Embryonic facial prominence (tissue), 1 donor: ENCODE measurements at regions not wholly inside any gene's neighbourhood (a gene's known extent, or its start where the extent isn't known, plus 50 kb on each side); places are given as distances from the start of the nearest gene placed in this dataset.

Experiments
- DNase-seq: peaks from one replicate; pipeline ENCODE4 v3.0.0-alpha.2; 2016; ENCODE audit errors: extremely low spot score

DNA sequence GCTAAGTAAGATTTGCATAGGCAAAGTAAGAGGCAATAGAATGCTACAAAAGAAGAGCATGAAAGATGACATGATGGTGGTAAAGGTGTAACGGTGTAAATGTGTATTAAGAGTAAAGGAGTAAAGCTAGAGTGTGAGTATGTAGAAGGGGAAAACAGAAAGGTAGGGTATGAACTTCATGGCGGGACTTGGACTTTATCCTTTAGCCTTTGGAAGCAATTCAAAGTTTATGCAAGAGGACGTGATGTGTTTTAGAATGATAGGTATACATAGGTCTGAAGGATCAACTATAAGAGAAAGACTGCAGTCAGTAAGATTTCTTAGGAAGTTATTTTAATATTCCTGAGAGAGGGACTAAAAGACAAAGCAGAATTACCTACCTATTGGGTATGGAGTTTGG lies 358.0 kb upstream of the FAT3 start:
- no peak for DNase-seq

DNA sequence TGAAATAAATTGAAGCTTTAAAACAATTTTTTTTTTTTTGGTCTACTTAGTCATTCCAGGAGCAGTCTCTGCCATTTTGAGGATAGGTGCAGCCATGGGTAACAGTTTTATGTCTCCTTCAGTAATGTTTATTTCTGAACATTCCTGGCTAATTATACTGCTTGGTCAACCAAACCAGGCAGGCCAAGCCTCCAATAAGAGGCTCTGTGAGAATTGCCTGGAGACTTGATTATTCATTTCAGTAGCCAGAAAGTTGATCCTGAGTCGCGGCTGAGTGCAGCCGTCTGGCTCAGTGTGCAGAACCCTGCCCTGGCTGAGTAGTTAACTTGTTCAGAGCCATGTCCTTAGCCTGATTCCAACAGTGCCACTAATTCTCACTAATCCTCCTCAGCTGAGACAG lies 364.0 kb upstream of the FAT3 start:
- no peak for DNase-seq

DNA sequence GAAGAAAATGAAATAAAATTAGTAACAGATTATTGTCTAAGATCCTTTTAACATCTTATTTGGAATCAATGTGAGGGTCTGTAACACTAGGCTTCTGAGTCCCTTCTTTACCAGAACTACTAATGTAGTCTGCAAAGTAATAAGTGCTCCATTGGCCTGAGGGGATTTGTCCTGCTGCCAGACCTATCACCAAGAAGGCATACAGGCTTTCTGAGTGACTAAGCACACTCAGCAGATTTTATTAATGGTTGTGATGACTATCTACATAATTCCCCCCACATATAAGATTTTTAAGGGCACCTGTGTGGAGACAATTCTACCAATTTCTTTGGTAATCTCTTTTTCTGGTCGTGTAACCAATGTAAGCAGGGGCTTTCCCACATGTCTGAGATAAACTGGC lies 365.0 kb upstream of the FAT3 start:
- DNase-seq = no peak

DNA sequence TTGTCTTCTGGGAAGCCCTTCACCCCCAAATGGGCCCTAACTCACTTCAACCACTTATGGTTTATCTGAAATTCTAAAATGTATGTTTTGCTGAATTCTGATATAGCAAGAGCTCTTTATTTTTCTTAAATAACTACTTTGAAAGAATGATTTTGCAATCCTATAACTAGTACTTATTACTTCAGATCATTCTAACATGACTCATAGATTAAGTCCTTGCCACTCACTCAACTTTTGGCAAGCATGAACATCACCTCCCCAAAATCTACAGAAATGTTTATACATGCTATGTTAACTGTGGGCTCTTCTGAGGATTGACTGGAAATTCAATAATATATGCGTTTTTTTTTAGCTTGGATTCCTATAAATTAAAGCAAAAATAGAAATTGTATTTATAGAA lies 367.4 kb upstream of the FAT3 start:
- no peak for DNase-seq

DNA sequence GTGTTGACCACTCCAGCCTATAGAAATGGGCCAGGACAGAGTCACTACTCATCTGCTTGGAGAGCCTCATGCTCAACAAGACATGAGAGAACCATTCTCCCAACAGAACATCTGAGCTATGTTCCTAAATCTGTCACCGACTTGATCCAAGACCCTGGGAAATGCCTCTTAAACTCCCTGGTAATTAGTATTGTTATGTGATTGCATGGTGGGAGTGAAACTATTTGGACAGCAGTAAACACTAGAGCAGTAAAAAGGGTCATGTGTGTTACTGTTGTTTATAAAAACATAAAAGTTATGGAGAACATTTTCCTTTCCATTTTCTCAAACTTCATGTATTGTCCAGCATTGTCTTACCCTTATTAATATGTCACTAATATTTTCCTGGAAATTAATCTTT lies 369.8 kb upstream of the FAT3 start:
- DNase-seq = no peak

DNA sequence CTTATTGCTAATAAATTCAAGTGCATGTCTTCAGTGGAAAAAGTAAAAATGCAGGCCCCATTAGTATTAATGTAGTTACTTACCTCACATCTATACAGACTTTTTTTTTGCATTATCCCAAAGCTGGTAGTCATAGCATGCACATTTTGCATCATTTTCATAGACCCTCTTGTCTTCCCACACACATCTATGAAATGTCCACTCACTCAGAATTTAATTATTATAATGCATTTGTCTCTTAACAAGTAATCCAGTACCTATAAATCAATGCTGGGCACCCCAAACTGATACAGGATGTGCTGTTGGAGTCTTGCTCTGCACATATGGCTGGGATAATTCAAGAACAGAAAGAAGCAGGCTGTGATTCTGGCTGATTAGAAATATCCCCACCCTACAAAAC lies 370.4 kb upstream of the FAT3 start:
- DNase-seq = no peak

DNA sequence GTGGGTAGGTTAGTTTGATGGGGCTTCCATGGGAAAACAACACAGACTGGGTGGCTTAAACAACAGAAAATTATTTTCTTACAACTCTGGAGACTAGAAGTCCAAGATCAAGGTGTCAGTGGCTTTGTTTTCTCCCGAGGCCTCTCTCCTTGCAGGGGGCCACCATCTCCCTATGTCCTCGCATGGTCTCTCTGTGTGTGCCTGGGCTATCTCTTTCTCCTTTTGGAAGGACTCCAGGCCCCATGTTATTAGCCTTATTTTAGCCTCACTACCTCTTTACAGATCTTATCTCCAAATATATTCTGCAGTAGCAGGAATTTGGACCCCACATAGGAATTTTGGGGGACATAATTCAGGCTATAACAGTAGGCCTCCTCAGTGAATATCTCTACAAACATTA lies 372.7 kb upstream of the FAT3 start:
- no peak for DNase-seq

DNA sequence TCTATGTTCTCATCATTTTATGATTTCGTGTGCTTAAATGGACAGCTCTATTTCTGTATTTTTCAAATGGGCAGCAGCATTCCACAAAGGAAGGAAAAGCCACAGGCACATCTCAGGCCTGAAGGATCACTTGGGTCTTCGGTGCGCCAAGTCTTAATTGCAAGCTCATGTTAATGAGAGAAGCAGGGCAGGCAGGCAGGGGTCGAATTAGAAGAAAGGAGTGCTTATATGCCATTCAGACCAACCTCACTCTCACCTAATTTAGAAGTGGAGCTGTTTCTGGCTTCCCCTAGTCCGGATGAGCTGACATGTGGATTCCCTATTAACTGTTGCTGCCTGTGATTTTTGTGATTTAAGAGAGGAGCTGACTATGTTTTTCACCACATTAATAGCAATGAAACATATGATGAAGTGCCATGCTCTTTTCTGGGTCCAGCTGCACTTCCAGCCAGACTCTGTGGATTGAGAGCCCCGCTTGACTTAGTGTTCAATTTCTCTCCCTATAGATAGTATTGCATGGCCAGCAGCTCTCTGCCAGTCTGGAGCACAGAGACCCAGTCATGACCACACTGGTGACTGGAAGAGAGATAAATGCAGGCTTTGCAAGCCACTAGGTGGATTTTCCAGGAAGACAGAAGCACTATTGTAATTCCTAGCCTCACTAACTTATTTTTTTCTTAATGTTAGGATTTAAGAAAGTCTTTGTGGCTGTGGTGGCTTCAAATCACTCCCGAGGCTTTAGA lies 373.9 kb upstream of the FAT3 start:
- DNase-seq = no peak

DNA sequence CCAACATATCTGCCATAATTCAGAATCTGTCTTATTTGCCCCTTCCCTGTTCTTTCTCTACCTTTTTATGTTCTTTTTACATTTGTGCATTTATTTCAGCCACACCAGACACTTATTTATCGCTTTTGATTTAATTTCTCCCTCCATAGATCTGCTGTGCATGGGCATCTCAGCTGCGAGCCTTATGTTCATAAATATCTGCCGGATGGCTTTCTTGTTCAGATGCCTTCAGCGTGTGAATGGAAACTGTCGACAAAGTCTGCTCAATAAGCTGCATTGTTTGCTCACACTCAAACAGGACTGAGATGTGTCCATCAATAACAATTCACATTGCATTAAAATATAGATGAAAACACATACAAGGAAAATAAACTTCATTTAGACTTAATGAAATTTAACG lies 374.6 kb upstream of the FAT3 start:
- DNase-seq = no peak

DNA sequence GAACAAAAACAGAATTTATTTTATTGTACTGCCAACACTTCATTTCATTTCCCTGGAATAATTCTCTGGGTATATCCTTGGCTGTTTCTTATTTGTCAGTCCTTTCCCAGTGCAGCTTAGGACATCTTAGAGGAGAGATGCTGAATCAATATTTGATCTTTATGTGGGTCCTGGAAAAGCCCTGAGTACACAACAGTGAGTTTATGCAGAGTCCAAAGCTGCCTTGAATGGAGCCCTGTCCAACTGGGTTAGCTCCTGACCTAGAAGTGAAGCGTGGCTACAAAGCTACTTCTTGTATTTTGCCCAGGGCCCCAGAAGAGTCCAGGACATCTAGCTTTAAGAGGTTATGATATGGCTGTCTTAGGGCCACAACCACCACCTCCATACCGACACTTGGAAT lies 378.0 kb upstream of the FAT3 start:
- no peak for DNase-seq

DNA sequence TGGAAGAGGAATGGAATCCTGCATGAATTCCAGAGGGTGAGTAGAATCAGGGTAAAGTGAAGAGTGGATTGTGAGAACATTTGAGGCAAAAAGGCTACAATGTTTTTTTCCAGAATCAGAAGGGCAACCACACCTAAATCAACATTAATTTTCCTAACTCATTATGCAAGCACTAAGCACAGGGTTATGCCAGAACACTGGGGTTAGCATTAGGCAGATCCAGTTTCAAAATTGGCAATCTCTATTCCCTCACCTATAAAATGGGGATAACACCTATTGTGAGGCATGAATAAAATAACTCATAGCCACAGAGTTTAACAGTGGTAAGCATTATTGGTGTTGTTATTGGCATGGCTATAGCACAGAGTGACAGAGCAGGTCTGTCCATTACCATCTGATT lies 378.6 kb upstream of the FAT3 start:
- no peak for DNase-seq

DNA sequence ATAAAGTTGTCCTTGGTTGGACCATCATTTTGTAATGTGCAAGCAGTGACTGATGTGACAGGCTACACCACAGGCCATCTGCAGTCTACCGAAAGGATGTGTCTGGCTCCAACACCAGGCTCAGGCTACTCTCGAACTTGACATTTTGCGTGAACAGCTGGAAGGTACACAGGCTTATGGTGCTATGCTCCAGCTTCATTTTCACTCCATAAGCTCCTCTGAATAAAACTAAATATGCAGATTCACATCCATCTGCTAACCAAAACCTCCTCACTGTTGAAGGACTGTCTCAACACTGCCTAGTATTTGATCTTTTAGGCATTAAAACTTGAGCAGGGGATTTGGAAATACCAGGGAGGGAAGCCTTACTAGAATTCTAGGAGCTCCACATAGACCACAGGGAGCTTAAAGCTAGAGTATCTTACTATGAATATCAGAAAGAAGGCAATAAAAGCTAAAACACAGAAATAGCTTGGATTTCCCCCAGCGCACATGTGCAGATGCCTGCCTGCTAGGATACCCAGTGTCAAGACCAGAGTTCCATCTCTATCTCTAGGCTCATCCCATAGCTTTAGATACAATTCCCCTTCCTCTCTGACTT lies 383.9 kb upstream of the FAT3 start:
- DNase-seq = no peak

DNA sequence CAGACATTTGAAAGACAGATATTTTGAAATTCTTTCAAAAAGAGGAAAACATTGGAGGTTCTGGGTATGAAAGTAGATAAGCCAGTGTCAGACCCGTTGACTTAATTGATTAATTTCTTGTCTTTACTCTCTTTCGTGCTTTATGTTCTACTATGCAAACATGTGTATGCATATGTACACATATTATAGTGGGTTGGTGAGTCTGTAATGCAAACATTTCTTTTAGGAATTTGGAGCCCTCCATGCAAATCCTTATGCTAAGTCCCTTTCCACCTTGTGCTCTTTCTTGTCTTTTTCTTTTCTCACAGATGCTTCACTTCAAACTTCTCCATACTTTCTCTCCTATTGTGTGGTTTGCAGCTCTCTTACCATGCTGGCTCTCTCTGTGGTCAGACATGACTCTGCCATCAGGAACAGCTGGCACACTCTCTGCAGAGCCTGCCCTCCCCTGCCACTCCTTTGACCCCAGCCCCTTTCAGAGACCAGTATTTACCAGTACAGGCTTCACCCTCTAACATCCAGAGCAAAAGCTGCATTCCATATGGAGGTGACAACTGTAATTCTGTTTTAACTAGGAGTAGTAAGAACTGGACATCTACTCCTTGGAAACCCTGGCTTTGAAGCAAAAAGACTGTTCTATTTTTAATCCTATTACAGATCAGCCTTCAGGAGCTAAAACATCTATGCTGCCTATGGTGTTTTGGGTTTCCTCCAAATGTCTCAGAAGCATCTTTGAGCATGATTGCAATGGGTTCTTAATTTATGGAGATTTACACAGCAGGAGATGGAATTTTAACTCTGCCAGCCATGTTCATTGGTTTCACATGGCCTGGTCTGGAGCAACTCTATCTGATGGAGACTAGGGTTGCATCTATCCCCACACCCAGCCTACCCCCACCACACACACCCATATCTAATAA lies 386.9 kb upstream of the FAT3 start:
- DNase-seq = no peak

DNA sequence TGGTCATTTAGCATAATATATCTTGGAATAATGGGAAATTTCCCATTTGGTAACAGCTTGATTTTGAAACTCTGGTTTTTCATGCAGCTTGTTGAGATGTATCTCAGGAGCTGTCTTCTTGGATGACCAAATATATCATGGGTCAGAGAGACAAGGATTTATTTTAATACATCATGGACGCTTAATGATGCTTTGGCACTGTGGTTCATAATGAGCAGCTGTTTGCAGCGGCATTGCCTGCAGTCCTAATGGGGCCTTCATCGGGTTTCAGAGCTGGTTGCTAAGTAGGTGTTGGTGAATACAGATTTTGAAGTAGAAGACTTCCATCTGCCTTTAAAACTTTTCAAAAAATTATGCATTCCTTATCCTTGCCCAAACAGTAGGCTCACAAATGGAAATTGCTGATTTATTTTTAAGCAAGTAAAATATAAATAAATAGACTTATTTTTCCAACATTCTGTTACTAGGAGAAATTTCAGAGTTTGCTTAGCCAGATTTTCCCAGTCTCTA lies 389.5 kb upstream of the FAT3 start:
- DNase-seq = no peak

DNA sequence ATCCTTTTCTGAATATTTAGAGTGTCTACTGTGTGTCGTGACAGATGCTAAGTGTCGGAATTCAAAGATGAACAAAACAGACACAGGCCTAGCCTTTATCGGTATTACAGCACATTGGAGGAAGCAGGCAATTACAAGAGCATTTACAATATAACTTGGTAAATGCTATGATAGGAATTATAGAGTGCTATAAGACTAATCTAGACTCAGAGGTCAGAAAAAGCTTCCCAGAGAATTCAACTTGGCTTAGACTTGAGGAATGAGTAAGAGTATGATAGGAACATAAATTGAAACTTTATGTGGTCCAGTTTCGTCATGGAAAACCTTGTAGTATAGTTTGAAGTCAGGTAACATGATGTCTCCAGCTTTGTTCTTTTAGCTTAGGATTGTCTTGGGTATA lies 395.7 kb upstream of the FAT3 start:
- no peak for DNase-seq

DNA sequence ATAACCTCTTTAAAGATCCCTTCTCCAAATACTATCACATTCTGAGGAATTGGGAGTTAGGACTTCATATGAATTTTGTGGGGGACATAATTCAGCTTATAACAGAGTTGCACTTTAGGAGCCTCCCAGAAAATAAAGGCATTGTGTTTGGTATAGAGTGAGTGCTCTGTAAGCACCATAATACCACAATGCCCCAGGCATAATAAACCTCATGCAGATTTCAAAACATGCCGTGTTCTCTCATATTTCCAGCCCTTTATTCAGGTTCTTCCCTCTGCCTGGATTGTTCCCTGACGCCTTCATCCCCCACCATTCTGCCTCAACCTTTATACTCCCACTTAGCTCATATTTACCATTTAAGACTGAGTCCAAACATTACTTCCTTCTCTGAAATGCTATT lies 398.8 kb upstream of the FAT3 start:
- DNase-seq = no peak

DNA sequence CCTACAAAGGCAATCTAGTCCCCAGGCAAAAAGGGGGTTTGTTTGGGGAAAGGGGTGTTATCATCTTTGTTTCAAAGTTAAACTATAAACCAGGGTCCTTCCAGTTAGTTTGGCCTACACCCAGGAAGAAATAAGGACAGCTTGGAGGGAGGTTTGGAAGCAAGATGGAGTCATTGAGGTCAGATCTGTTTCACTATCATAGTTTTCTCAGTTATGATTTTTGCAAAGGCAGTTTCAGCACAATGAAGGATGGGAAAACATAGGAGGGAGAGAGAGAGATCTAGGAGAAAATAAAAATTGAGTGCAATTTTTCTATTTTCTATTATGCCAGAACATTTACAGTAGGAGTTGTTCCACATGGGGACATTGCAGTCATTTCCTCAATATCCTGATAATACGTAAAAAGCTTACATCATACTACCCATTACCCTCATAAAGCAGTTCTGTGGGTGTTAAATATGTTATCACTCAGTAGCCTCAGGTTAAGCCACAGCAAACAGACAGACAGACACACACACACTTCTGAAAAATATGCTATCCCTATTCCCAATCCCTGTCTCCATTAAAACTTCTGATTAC lies 401.3 kb upstream of the FAT3 start:
- no peak for DNase-seq

DNA sequence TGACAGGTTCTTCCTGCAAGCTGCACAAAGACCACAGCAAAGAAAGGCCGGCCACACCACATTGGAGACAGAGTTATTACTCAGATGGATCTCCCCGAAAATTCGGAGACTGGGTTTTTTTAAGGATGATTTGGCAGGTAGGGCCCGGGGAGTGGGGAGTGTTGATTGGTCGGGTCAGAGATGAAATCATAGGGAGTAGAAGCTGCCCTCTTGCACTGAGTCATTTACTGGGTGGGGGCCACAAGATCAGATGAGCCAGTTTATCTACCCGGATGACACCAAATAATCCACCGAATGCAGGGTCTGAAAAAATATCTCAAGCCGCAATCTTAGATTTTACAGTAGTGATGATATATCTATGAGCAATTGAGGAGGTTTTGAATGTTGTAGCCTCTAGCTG lies 401.8 kb upstream of the FAT3 start:
- no peak for DNase-seq

DNA sequence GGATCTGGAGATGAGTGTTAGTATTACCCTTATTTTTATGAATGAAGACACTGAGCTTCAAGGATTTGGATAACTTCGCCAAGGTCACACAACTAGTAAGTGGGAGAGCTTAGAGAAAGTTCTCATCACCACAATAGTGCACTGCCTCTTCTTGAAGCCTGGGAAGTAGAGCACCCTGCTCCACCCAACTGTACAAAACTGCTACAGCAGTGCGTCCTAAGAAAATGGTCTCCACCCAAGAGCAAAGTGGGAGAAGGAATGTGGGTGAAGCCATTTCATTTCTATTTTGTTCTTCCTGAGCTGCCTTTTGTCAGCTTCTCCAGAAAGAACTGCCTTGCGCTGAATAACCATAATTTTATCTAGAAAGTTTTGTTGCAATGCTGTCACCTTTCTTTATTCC lies 403.9 kb upstream of the FAT3 start:
- DNase-seq = no peak

DNA sequence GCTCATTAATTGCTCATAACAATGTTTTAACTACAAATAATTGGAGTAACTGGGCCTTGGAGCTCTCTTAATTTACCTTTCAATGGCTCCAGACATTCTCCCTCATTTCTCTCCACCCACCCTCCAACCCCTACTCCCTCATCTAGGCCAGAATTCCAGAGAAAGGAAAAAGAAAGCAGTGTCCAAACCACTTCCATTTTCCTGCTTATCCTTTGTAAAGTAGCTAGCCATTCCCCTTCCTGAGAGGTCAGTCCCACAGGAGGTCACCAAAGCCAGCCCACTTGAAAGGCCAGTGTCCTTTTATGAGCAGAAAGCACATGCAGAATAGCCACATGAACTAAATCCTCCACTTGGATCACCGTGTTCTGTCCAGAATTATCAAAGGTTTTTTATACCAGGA lies 404.8 kb upstream of the FAT3 start:
- DNase-seq = no peak

DNA sequence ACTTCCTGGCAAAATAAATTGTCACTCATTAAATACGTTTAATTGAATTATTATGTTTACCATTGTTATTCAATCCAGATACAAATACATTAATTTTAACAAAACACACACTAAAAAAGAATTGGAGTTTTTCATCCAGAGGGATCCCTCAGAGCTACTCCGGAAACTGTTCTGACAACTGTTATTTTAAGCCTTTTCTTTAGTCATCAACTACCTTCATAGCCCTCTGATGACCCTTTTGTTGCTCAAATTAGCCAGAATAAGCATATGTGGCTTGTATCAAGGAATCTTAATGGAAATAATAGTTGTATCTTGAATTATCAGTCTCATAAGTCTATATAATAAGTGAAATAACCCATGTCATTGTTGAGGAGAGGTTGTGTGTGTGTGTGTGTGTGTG lies 405.4 kb upstream of the FAT3 start:
- DNase-seq = no peak

DNA sequence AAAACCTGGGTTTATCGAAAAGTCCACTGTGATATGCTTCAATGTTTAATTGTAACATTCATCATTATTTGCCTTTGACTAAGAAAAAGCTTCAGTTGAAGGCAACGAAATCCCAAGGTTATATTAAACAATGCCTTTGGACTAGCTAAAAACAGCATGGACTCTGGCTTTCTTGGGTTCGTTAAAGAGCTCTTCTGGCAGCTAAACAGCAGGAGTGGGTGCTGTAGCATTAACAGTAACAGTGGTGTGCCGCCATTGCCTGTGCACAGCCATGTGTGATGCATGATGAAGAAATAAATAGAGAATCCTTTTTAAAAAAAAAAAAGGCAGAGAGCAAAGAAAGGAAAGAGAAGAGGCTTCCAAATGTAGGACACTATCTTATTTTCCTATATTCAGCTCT lies 406.6 kb upstream of the FAT3 start:
- no peak for DNase-seq
